ENCODE measurements at regions not wholly inside any gene's neighbourhood (a gene's known extent, or its start where the extent isn't known, plus 50 kb on each side); places are given as distances from the start of the nearest gene placed in this dataset.

DNA sequence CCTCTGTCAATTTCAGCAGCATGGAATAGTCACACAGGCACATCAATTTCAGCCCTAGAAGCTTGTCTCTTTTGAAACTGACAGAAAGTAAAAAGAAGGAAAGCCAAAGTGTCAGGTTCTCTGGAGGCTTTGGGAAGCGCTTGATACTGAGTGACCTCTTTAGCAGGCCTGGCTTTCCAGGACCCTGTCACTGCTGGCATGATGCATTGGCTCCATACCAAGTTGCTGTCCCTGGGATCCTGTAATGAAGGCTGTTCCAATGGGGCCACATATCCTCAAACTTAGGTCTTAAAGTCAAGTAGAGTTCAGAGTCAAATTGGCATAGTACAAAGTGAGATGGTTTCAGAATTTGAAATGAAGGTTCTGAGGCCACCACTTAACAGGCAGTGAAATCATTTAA lies 640.9 kb downstream of the SQOR start:
- H3K4me3 ChIP-seq (ENCODE audit: insufficient read depth, low read depth, low read length): no peak overlapping the region
- no peaks in the 10 kb centered on the region for H3K27me3 ChIP-seq (ENCODE audit: control insufficient read depth, insufficient read depth, low read length)
- no peaks in the 10 kb centered on the region for H3K36me3 ChIP-seq (replicated peaks; ENCODE audit: control insufficient read depth, insufficient read depth, low read length)
- no peak for DNase-seq

DNA sequence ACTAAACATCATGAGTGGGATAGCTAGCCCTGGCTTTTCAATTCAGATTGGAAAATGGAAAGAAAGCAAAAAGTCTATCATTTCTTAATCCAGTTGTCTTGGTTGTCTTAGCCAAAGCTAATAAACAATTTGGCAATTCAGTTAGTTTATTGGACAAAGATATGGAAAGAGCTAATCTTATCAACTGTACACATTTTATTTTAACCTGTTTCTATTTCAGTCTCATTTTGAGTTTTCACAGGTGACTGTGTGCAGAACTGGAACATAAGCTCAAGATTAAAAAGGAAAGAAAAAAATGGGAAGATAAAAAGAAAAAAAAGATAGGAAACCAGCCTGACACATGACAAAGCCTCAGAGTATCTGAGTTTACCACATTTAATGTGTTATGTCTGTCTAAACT lies 642.6 kb downstream of the SQOR start:
- Histone ChIP-seq H3K36me3 (replicated peaks; ENCODE audit: control insufficient read depth, insufficient read depth, low read length) (no peaks in the 10 kb centered on the region), H3K4me3 (ENCODE audit: insufficient read depth, low read depth, low read length) (no peak overlapping the region), H3K27me3 (ENCODE audit: control insufficient read depth, insufficient read depth, low read length) (no peaks in the 10 kb centered on the region)
- DNase-seq: no peak

DNA sequence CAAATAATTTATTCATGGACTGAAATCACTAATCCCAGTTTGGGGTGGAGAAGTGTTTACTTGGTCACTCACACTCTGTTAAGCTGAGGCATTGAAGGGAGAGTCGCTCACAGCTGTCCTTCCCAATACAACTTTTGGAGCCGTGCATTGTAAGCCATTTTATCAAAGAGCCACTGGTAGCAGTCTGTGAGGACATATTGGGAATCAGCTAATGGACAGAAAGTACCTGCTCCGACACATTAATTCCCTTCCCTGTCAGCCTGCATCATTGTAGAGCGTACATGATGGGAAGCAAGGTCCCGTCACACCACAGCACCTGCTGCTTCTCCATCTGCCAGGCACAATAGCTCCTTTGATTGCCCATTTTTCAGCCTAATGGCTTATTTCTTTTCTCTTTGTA lies 643.2 kb downstream of the SQOR start:
- no peaks in the 10 kb centered on the region for H3K27me3 ChIP-seq (ENCODE audit: control insufficient read depth, insufficient read depth, low read length)
- DNase-seq: no peak
- no peak overlapping the region for H3K4me3 ChIP-seq (ENCODE audit: insufficient read depth, low read depth, low read length)
- no peaks in the 10 kb centered on the region for H3K36me3 ChIP-seq (replicated peaks; ENCODE audit: control insufficient read depth, insufficient read depth, low read length)

DNA sequence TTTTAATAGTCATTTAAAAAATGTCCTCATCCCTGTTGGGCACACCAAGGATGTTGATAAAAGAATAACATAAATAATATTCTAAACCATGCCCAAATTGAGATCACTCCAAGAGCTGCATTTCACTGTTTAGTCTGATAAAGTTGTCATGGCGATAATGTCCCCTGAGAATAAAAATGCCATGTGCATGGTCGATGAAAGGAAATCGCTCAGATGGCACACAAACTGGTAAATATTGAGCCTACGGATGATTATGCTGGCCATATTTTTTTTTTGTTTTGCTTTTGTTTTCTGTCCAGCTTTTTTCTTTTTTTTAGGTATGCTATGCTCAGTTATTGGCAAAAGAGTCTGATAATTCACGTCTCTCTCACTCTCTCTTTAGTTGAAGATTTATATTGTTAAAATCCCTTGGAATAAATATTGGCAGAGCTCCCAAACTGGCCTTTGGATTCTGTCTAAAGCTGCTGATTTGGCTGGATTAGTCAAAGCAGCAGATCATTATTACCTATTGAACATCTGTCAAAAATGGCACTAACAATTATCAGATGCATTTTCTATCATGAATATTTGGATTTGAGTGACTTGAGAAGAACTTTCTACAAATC lies 643.8 kb downstream of the SQOR start:
- H3K27me3 ChIP-seq (ENCODE audit: control insufficient read depth, insufficient read depth, low read length): no peaks in the 10 kb centered on the region
- no peaks in the 10 kb centered on the region for H3K36me3 ChIP-seq (replicated peaks; ENCODE audit: control insufficient read depth, insufficient read depth, low read length)
- DNase-seq: no peak
- no peak overlapping the region for H3K4me3 ChIP-seq (ENCODE audit: insufficient read depth, low read depth, low read length)

DNA sequence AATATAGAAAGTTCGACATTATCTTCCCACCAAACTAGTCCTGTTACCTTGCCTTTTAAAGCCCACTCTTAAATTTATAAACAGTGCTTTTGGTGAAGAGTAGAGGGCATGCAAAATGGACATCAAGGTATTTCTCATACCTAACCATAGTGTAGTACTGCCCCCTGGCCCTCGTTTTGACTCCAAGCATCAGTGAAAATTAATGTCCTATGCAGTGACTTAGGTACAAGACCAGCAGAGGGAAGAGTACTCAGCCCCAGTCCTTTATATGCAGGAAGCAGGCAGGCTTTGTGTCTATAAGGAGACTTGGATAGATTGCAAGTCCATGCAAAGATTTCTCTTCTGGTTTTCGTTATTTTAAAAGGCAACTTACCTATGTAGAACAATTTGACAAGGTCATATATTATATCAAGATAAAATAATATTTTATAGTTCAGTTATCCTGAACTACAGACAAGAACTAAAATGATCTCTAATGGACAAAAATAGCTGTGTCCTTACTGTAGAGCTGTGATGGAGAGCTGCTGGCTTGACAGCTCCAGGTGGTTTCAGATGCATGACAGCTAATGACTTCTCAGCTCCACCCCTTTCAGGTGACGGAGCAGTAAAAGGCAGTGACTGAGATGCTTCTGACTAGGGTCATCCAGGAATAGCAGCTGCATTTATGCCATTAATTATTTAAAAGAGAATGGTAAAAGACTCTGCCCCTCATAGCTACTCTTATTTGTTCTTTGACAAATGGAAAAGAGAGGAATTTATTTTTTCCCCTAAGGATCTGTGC lies 646.1 kb downstream of the SQOR start:
- no peak overlapping the region for H3K4me3 ChIP-seq (ENCODE audit: insufficient read depth, low read depth, low read length)
- H3K36me3 ChIP-seq (replicated peaks; ENCODE audit: control insufficient read depth, insufficient read depth, low read length): no peaks in the 10 kb centered on the region
- DNase-seq: peak; percentile 40
- H3K27me3 ChIP-seq (ENCODE audit: control insufficient read depth, insufficient read depth, low read length): no peaks in the 10 kb centered on the region

DNA sequence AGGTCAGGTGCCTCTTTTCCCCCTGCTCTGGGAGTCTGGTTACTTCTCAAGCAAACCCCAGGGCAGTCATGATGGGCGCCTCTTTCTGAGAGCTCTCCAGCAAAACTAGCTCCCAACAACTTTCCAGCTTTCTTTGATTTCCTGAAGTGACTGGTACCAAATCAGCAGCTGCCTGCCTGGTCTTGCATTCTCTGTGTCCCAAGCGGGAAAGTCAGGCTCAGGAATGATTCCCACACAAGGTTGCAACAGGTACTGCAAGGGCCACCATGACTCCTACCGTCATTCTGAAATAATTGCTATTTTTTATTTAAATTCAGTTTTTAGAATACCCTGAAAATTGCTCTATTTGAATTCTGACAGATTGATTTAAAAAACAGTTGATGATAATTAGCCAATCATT lies 658.7 kb downstream of the SQOR start:
- peak; percentile 38 for DNase-seq
- Histone ChIP-seq H3K36me3 (replicated peaks; ENCODE audit: control insufficient read depth, insufficient read depth, low read length) (no peaks in the 10 kb centered on the region), H3K27me3 (ENCODE audit: control insufficient read depth, insufficient read depth, low read length) (no peaks in the 10 kb centered on the region), H3K4me3 (ENCODE audit: insufficient read depth, low read depth, low read length) (no peak overlapping the region)

DNA sequence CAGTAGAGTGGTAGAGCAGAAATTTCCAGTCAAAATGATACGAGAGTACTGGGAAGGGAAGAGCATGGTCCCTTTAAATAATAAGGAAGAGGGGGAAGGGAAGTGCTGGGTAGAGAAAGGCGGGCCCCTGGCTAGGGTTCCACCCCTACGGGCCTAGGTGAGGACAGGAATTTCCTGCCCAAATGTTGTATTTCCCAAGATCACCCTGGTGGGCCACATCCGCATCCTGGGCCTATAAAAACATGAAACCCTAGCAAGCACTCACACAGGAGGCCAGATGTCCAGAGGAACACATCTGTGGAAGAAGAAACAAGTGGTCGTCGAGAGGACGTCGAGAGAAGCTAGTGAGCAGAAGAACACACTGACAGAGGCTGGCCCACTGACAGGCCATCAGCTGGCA lies 661.2 kb downstream of the SQOR start:
- no peaks in the 10 kb centered on the region for H3K36me3 ChIP-seq (replicated peaks; ENCODE audit: control insufficient read depth, insufficient read depth, low read length)
- no peaks in the 10 kb centered on the region for H3K27me3 ChIP-seq (ENCODE audit: control insufficient read depth, insufficient read depth, low read length)
- H3K4me3 ChIP-seq (ENCODE audit: insufficient read depth, low read depth, low read length): no peak overlapping the region
- no peak for DNase-seq

DNA sequence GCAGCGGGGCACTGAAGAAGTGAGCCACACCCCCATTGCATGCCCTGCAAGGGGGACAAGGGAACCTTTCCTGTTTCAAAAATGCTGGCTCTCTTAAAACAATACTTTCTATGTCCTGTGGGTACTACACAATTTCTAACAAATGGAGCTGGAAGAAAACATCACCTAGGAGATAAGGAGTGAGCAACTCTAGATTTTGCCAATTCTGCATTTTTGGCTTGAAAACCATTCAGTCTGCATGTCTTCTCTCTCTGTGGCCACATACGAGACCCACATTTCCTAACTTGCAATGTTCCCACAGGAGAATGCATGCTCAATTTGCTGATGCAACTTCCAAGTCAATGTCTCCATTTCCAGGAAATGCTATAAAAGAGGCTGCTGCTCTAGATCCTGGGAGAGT lies 662.0 kb downstream of the SQOR start:
- Histone ChIP-seq H3K27me3 (ENCODE audit: control insufficient read depth, insufficient read depth, low read length) (no peaks in the 10 kb centered on the region), H3K4me3 (ENCODE audit: insufficient read depth, low read depth, low read length) (no peak overlapping the region), H3K36me3 (replicated peaks; ENCODE audit: control insufficient read depth, insufficient read depth, low read length) (no peaks in the 10 kb centered on the region)
- no peak for DNase-seq

DNA sequence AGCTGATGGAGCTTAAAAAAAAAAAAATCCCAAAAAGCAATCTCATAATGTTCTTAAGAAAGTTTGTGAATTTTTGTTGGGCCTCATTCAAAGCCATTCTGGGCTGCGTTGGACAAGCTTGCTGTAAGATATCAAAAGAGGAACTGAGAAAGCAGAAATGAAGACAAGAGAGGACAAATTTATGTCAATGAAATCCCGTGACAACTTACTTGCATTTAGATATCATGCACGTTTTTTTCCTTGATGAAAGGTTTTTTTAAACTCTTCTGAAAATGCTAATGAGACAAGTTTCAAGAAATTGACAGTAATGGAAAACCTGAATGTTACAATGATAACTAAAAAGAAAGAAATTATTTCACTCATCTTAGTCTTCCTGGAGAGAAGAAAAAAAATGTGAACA lies 662.9 kb downstream of the SQOR start:
- H3K4me3 ChIP-seq (ENCODE audit: insufficient read depth, low read depth, low read length): no peak overlapping the region
- no peaks in the 10 kb centered on the region for H3K27me3 ChIP-seq (ENCODE audit: control insufficient read depth, insufficient read depth, low read length)
- no peak for DNase-seq
- H3K36me3 ChIP-seq (replicated peaks; ENCODE audit: control insufficient read depth, insufficient read depth, low read length): no peaks in the 10 kb centered on the region

DNA sequence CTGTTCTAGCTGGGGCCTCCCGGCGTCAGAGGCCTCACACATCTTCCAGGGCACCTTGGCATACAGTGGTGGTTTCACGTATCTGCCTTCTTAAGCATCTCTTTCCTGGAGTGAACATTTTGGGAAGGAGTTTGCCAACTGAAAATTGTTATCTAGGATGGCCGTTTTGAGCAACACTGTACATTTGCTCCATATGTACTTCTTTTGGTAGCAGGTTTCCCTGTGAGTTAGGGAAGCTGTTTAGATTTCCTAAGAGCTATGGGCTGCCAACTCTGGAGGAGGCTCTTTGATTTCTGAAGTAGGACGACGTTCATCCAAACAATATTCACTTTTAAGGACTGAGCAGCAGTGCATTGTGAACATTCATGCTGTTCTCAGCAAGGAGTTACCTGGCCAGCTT lies 665.9 kb downstream of the SQOR start:
- no peak for DNase-seq
- Histone ChIP-seq H3K27me3 (ENCODE audit: control insufficient read depth, insufficient read depth, low read length) (no peaks in the 10 kb centered on the region), H3K4me3 (ENCODE audit: insufficient read depth, low read depth, low read length) (no peak overlapping the region), H3K36me3 (replicated peaks; ENCODE audit: control insufficient read depth, insufficient read depth, low read length) (no peaks in the 10 kb centered on the region)

DNA sequence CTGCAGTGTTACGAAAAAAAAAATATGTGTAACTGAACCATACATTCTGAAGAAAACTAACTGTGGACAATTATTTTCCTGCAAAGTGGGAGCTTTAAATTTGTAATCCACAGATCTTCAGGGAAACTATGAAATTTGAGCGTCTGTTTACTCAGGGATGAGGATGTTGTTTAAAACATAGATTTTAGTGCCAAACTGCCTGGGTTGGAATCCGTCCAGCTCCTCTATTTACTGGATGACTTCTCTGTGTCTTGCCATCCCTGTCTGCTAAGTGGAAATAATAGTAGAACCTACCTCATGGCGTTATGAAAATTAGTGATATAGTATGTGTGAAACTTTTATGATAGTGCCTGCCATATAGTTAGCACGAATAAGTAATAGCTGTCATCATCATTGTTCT lies 666.5 kb downstream of the SQOR start:
- no peaks in the 10 kb centered on the region for H3K27me3 ChIP-seq (ENCODE audit: control insufficient read depth, insufficient read depth, low read length)
- H3K36me3 ChIP-seq (replicated peaks; ENCODE audit: control insufficient read depth, insufficient read depth, low read length): no peaks in the 10 kb centered on the region
- no peak for DNase-seq
- H3K4me3 ChIP-seq (ENCODE audit: insufficient read depth, low read depth, low read length): no peak overlapping the region

DNA sequence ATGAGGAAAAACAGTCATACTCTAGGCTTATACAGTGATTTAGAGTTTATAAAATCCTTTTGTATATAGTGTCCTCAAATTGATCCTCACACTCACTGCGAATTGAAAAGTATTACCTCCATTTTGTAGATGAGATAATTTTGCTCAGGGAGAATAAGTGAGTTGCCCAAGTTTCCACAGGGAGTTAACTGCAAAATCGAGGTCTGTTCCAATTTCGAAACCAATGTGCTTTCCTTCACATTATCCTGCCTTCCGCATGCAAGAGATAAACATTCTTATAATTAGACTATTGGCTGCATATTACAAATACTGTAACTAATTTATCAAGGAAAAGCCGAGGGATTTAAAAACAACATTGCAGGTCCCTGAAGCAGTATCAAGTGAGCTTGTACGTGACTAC lies 667.0 kb downstream of the SQOR start:
- Histone ChIP-seq H3K4me3 (ENCODE audit: insufficient read depth, low read depth, low read length) (no peak overlapping the region), H3K36me3 (replicated peaks; ENCODE audit: control insufficient read depth, insufficient read depth, low read length) (no peaks in the 10 kb centered on the region), H3K27me3 (ENCODE audit: control insufficient read depth, insufficient read depth, low read length) (no peaks in the 10 kb centered on the region)
- no peak for DNase-seq

DNA sequence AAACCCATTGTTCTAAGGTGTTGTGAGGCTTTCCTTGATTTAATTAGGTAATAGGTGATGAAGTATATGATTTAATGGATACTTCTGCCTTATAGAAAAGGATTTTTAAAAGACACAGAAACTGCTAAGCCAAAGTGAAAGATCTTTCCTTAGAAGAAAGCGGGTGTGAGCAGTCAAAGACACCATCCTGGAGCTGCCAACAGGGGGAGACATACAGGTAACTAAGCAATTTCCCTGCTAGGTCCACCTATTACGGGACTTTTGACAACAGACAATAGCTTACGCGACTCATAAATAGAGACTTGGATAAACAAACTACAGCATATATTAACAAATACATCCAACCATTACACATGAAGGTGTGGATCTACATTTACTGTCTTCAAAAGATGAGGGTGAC lies 669.5 kb downstream of the SQOR start:
- Histone ChIP-seq H3K27me3 (ENCODE audit: control insufficient read depth, insufficient read depth, low read length) (no peaks in the 10 kb centered on the region), H3K36me3 (replicated peaks; ENCODE audit: control insufficient read depth, insufficient read depth, low read length) (no peaks in the 10 kb centered on the region), H3K4me3 (ENCODE audit: insufficient read depth, low read depth, low read length) (no peak overlapping the region)
- DNase-seq: peak; percentile 36

DNA sequence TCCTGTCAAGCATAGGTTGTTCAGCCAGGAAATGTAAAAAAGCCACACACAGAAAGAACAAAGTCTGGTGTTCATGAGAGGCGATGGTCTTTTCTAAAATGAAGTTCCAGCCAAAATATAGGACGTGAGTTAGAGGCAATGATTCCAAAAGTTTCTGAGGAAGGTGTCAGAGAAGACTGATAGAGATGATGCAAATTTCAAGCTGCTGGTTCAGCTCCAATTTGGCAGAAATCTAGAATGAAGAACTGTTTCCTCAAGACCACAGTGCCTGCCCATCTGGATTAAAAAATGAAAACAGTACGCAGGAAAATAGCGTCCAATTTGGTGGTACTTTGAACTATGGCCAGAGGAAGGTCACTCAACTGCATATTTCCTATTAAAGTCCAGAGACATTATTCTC lies 672.9 kb downstream of the SQOR start:
- Histone ChIP-seq H3K36me3 (replicated peaks; ENCODE audit: control insufficient read depth, insufficient read depth, low read length) (no peaks in the 10 kb centered on the region), H3K4me3 (ENCODE audit: insufficient read depth, low read depth, low read length) (no peak overlapping the region), H3K27me3 (ENCODE audit: control insufficient read depth, insufficient read depth, low read length) (no peaks in the 10 kb centered on the region)
- no peak for DNase-seq

DNA sequence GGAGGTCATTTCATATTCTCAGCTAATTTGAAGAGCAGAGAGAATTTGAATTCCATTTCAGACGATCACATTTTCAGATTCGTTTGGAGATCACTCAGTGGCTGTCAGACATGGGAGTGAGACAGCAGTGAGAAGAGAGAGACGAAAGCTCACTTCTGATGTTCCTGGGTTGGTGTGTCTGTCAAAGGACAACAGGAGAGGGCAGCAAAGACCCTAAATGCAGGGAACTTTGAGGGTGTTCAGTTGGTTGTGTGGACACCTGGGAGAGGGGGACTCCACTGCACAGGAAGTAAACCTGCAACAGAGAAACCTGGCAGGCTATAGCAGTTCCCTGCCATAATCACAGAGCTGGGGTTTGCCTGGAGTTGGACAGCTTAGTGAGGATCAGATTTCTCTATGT lies 675.1 kb downstream of the SQOR start:
- Histone ChIP-seq H3K4me3 (ENCODE audit: insufficient read depth, low read depth, low read length) (no peak overlapping the region), H3K27me3 (ENCODE audit: control insufficient read depth, insufficient read depth, low read length) (no peaks in the 10 kb centered on the region), H3K36me3 (replicated peaks; ENCODE audit: control insufficient read depth, insufficient read depth, low read length) (no peaks in the 10 kb centered on the region)
- DNase-seq: no peak

All from H7 (cell line).